ENCODE measurements at regions not wholly inside any gene's neighbourhood (a gene's known extent, or its start where the extent isn't known, plus 50 kb on each side); places are given as distances from the start of the nearest gene placed in this dataset.

DNA sequence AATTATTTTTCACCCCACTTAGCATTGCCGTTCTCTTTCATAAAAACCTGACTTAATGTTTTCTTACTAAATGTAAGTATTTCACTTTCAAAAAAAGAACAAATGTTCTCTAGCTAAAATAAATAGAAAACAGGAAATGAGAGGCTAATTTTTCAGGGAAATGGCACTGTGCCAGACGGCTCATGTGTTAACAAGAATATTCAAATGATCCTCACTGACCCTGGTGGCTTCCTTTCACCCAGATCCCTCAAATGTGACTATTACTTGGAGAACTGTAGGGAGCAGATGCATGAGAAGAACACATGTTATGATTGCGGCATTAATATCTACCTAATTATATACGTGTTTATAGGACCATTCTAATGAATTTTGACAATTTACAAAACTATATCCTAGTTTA lies 827.7 kb downstream of the SOCS6 start:
- Histone ChIP-seq H3K4me1 (ENCODE audit: low read length) (no peaks in the 10 kb centered on the region), H3K9me2 (replicated peaks; ENCODE audit: insufficient read depth, low read length) (no peaks in the 10 kb centered on the region), H3K4me2 (ENCODE audit: low read depth, low read length) (no peak overlapping the region), H3K4me3 (ENCODE audit: low read length) (no peak overlapping the region), H4K20me1 (ENCODE audit: insufficient read depth, low read length) (no peaks in the 10 kb centered on the region), H3F3A (ENCODE audit: insufficient read depth, low read length) (no peaks in the 10 kb centered on the region), H3K27me3 (replicated peaks; ENCODE audit: insufficient read depth, low read length) (no peaks in the 10 kb centered on the region), H3K36me3 (replicated peaks; ENCODE audit: insufficient read depth, low read length) (no peaks in the 10 kb centered on the region), H3K79me2 (ENCODE audit: low read length) (no peaks in the 10 kb centered on the region), H3K9me3 (replicated peaks; ENCODE audit: insufficient read depth, low read length) (no peaks in the 10 kb centered on the region), H3K27ac (ENCODE audit: low read length) (no peak overlapping the region), H3K9ac (ENCODE audit: low read length) (no peak overlapping the region), H2AFZ (ENCODE audit: low read length) (no peak overlapping the region)
- TF ChIP-seq EZH2phosphoT487 (IDR thresholded peaks at IDR 0.05; ENCODE audit: low read length) (no peak), EZH2 (optimal IDR thresholded peaks at IDR 0.05; ENCODE audit: low read depth, low read length) (no peak)
- TF ChIP-seq, protein P1, sequence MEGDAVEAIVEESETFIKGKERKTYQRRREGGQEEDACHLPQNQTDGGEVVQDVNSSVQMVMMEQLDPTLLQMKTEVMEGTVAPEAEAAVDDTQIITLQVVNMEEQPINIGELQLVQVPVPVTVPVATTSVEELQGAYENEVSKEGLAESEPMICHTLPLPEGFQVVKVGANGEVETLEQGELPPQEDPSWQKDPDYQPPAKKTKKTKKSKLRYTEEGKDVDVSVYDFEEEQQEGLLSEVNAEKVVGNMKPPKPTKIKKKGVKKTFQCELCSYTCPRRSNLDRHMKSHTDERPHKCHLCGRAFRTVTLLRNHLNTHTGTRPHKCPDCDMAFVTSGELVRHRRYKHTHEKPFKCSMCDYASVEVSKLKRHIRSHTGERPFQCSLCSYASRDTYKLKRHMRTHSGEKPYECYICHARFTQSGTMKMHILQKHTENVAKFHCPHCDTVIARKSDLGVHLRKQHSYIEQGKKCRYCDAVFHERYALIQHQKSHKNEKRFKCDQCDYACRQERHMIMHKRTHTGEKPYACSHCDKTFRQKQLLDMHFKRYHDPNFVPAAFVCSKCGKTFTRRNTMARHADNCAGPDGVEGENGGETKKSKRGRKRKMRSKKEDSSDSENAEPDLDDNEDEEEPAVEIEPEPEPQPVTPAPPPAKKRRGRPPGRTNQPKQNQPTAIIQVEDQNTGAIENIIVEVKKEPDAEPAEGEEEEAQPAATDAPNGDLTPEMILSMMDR (IDR thresholded peaks at IDR 0.05; ENCODE audit: low read length) = no peak
- DNase-seq = no peak

DNA sequence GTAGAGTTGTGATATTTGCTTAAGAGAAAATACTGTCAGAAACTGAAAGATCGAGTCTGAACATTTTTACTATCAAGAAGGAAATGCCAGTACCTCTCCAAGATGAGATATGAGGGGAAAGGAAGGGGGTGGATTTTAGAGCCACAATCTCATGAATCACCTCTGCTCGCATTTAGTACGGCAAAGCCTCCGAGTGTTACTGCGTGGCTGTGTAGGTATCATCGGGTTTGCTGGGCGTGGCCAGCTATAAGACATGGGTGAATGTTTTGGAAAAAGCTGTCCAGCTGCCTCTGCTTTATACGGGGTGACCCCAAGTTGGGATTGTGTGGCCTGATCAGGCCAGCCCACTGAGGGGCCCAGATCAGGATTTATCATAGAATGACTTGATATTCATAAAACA lies 826.4 kb downstream of the SOCS6 start:
- no peaks in the 10 kb centered on the region for H3F3A ChIP-seq (ENCODE audit: insufficient read depth, low read length)
- H3K9ac ChIP-seq (ENCODE audit: low read length) = no peak overlapping the region
- H2AFZ ChIP-seq (ENCODE audit: low read length) = no peak overlapping the region
- H3K9me3 ChIP-seq (replicated peaks; ENCODE audit: insufficient read depth, low read length) = no peaks in the 10 kb centered on the region
- TF ChIP-seq, protein P1 (IDR thresholded peaks at IDR 0.05; ENCODE audit: low read length) = no peak
- no peak for TF ChIP-seq EZH2phosphoT487 (IDR thresholded peaks at IDR 0.05; ENCODE audit: low read length)
- TF ChIP-seq EZH2 (optimal IDR thresholded peaks at IDR 0.05; ENCODE audit: low read depth, low read length) = no peak
- no peak overlapping the region for H3K27ac ChIP-seq (ENCODE audit: low read length)
- no peak for DNase-seq
- no peaks in the 10 kb centered on the region for H3K9me2 ChIP-seq (replicated peaks; ENCODE audit: insufficient read depth, low read length)
- H3K4me2 ChIP-seq (ENCODE audit: low read depth, low read length) = no peak overlapping the region
- H3K27me3 ChIP-seq (replicated peaks; ENCODE audit: insufficient read depth, low read length) = no peaks in the 10 kb centered on the region
- no peaks in the 10 kb centered on the region for H3K36me3 ChIP-seq (replicated peaks; ENCODE audit: insufficient read depth, low read length)
- no peaks in the 10 kb centered on the region for H3K4me1 ChIP-seq (ENCODE audit: low read length)
- no peaks in the 10 kb centered on the region for H4K20me1 ChIP-seq (ENCODE audit: insufficient read depth, low read length)
- no peak overlapping the region for H3K4me3 ChIP-seq (ENCODE audit: low read length)
- no peaks in the 10 kb centered on the region for H3K79me2 ChIP-seq (ENCODE audit: low read length)

DNA sequence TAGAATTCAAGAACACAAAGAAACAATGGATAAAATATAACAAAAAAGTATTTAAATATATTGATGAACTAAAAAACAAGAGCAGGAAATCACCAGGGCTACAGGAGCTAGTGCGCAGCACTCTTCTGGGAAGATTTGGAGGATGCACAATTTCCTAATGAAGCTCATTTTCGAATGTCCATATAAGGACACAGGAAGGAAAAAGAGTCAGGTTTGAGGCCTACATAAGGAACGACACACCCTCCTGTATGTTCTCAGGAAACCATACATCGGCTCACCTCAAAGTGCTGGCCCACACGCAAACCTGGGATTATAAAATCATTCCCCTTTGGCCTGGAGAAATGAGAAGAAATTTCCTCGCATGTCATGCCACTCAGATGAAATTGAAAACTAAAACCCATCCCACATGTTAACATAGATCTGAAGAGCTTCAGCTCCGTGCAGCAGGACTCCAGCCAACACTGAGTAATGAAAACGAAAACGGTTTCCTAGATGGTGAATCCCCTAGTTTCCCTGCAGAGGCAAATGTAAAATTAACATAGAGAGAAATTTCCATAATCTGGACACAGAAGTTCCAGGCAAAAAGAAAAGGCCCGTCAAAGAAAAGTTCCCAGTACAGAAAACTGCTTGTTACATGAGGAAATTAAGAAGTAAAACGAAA lies 825.8 kb downstream of the SOCS6 start:
- Histone ChIP-seq H3K9me2 (replicated peaks; ENCODE audit: insufficient read depth, low read length) (no peaks in the 10 kb centered on the region), H3K36me3 (replicated peaks; ENCODE audit: insufficient read depth, low read length) (no peaks in the 10 kb centered on the region), H3K9ac (ENCODE audit: low read length) (no peak overlapping the region), H2AFZ (ENCODE audit: low read length) (no peak overlapping the region), H3F3A (ENCODE audit: insufficient read depth, low read length) (no peaks in the 10 kb centered on the region), H3K27ac (ENCODE audit: low read length) (no peak overlapping the region), H3K27me3 (replicated peaks; ENCODE audit: insufficient read depth, low read length) (no peaks in the 10 kb centered on the region), H3K4me1 (ENCODE audit: low read length) (no peaks in the 10 kb centered on the region), H4K20me1 (ENCODE audit: insufficient read depth, low read length) (no peaks in the 10 kb centered on the region), H3K79me2 (ENCODE audit: low read length) (no peaks in the 10 kb centered on the region), H3K4me2 (ENCODE audit: low read depth, low read length) (no peak overlapping the region), H3K9me3 (replicated peaks; ENCODE audit: insufficient read depth, low read length) (no peaks in the 10 kb centered on the region), H3K4me3 (ENCODE audit: low read length) (no peak overlapping the region)
- TF ChIP-seq EZH2 (optimal IDR thresholded peaks at IDR 0.05; ENCODE audit: low read depth, low read length) (no peak), EZH2phosphoT487 (IDR thresholded peaks at IDR 0.05; ENCODE audit: low read length) (no peak)
- TF ChIP-seq, protein P1 (IDR thresholded peaks at IDR 0.05; ENCODE audit: low read length) = no peak
- DNase-seq = no peak
